Skeletal muscle cell (primary cell): ENCODE measurements at regions not wholly inside any gene's neighbourhood (a gene's known extent, or its start where the extent isn't known, plus 50 kb on each side); places are given as distances from the start of the nearest gene placed in this dataset.
A peak's percentile ranks its signal among the peaks of the same experiment; 100 is the strongest.
"Not testable (repeated sequence)": the region's sequence is repeated elsewhere in the genome, so short reads cannot be mapped to it uniquely, and the experiment has no call there.

Experiments used
- DNase-seq: peaks from one replicate; pipeline ENCODE4 v3.0.0-alpha.2; 2010; ENCODE audit warnings: low read depth
- H3K4me3 ChIP-seq: 2 replicates; pipeline ENCODE4 v1.5.1; 2011; ENCODE audit warnings: low read depth, mild to moderate bottlenecking, control low read depth, low read length, moderate library complexity

GRCh38 chr21:27317601-27318000 lies 350.7 kb upstream of the ADAMTS5 start:
- H3K4me3 ChIP-seq, DNase-seq: not testable (repeated sequence)

GRCh38 chr21:27315373-27315772 lies 348.5 kb upstream of the ADAMTS5 start:
- no peak overlapping the region for H3K4me3 ChIP-seq
- DNase-seq = no peak

GRCh38 chr21:27314131-27314530 lies 347.2 kb upstream of the ADAMTS5 start:
- H3K4me3 ChIP-seq = no peak overlapping the region
- DNase-seq = no peak

GRCh38 chr21:27306791-27307775 lies 340.2 kb upstream of the ADAMTS5 start:
- no peak for DNase-seq
- H3K4me3 ChIP-seq = no peak overlapping the region

- DNase-seq = no peak
- no peak overlapping the region for H3K4me3 ChIP-seq
Measured at GRCh38 chr21:27306206-27306605, 339.3 kb upstream of the ADAMTS5 start.

- peak; percentile 64 for DNase-seq
Measured at GRCh38 chr21:27301220-27301619, 334.3 kb upstream of the ADAMTS5 start.

GRCh38 chr21:27300770-27301169 lies 333.9 kb upstream of the ADAMTS5 start:
- peak; percentile 48 for DNase-seq
- no peak overlapping the region for H3K4me3 ChIP-seq

More at GRCh38 chr21:27301220-27301619, 334.3 kb upstream of the ADAMTS5 start:
- no peak overlapping the region for H3K4me3 ChIP-seq

- DNase-seq = no peak
- no peak overlapping the region for H3K4me3 ChIP-seq
Measured at GRCh38 chr21:27298465-27298864, 331.6 kb upstream of the ADAMTS5 start.

GRCh38 chr21:27293239-27293638 lies 326.4 kb upstream of the ADAMTS5 start:
- no peak for DNase-seq
- no peak overlapping the region for H3K4me3 ChIP-seq

- DNase-seq = no peak
- no peak overlapping the region for H3K4me3 ChIP-seq
Measured at GRCh38 chr21:27292783-27293182, 325.9 kb upstream of the ADAMTS5 start.

- DNase-seq = no peak
- H3K4me3 ChIP-seq = no peak overlapping the region
Measured at GRCh38 chr21:27292229-27292628, 325.3 kb upstream of the ADAMTS5 start.

- H3K4me3 ChIP-seq = no peak overlapping the region
- DNase-seq = no peak
Measured at GRCh38 chr21:27291006-27291405, 324.1 kb upstream of the ADAMTS5 start.

- H3K4me3 ChIP-seq = no peak overlapping the region
- DNase-seq = no peak
Measured at GRCh38 chr21:27290028-27290427, 323.1 kb upstream of the ADAMTS5 start.

- DNase-seq = no peak
- H3K4me3 ChIP-seq = no peak overlapping the region
Measured at GRCh38 chr21:27286760-27287159, 319.9 kb upstream of the ADAMTS5 start.

- no peak for DNase-seq
- no peak overlapping the region for H3K4me3 ChIP-seq
Measured at GRCh38 chr21:27277110-27277509, 310.2 kb upstream of the ADAMTS5 start.

- H3K4me3 ChIP-seq = no peak overlapping the region
- peak; percentile 65 for DNase-seq
Measured at GRCh38 chr21:27275294-27275927, 308.5 kb upstream of the ADAMTS5 start.

- no peak overlapping the region for H3K4me3 ChIP-seq
- peak; percentile 83 for DNase-seq
Measured at GRCh38 chr21:27269644-27270043, 302.8 kb upstream of the ADAMTS5 start.

- DNase-seq = no peak
- no peak overlapping the region for H3K4me3 ChIP-seq
Measured at GRCh38 chr21:27268290-27268689, 301.4 kb upstream of the ADAMTS5 start.

- DNase-seq = no peak
- H3K4me3 ChIP-seq = no peak overlapping the region
Measured at GRCh38 chr21:27265949-27266348, 299.1 kb upstream of the ADAMTS5 start.

- no peak overlapping the region for H3K4me3 ChIP-seq
- DNase-seq = no peak
Measured at GRCh38 chr21:27265492-27265891, 298.6 kb upstream of the ADAMTS5 start.

- H3K4me3 ChIP-seq = no peak overlapping the region
- DNase-seq = no peak
Measured at GRCh38 chr21:27261676-27262075, 294.8 kb upstream of the ADAMTS5 start.
